ENCODE measurements at regions not wholly inside any gene's neighbourhood (a gene's known extent, or its start where the extent isn't known, plus 50 kb on each side); places are given as distances from the start of the nearest gene placed in this dataset.

- Histone ChIP-seq H3K4me1 (ENCODE audit: insufficient read depth, low read length, poor library complexity, severe bottlenecking) (no peaks in the 10 kb centered on the region), H3K27me3 (replicated peaks; ENCODE audit: insufficient read depth, low read depth, low read length, poor library complexity) (peaks cover 52% of the 10 kb centered on the region), H3K27ac (ENCODE audit: low read depth, low read length, poor library complexity, severe bottlenecking) (no peak overlapping the region), H3K4me3 (ENCODE audit: low read depth, low read length, poor library complexity, severe bottlenecking) (no peak overlapping the region), H3K9me3 (ENCODE audit: low read depth, low read length, poor library complexity, severe bottlenecking) (no peaks in the 10 kb centered on the region), H3K36me3 (ENCODE audit: insufficient read depth, low read length, poor library complexity, severe bottlenecking) (no peaks in the 10 kb centered on the region)
- no peak for TF ChIP-seq CTCF (conservative IDR thresholded peaks at IDR 0.05; ENCODE audit: low read depth, low read length)
- TF ChIP-seq EZH2 (IDR thresholded peaks at IDR 0.05; ENCODE audit: borderline replicate concordance, low read depth, low read length, poor library complexity, severe bottlenecking), result no peak
- BruUV-seq (replicated peaks), result no TSS peak
- ChIA-PET CTCF (no interaction called here), POLR2A (ENCODE audit: low non-redundant PET) (no interaction called here)
- intact Hi-C loops (cut with micrococcal nuclease; ENCODE audit: unreplicated experiment), result loop anchor here (2.0 to 5.0 kb wide), 4 partner anchors 158 to 1062 kb away; no protein-coding TSS in a partner anchor
- no peak for DNase-seq (ENCODE audit: low spot score)
Measured at GRCh38 chr12:97309921-97310320, 152.7 kb upstream of the RMST start.

- no peak overlapping the region for H3K4me3 ChIP-seq (ENCODE audit: low read depth, low read length, poor library complexity, severe bottlenecking)
- BruUV-seq (replicated peaks), result no TSS peak
- TF ChIP-seq CTCF (conservative IDR thresholded peaks at IDR 0.05; ENCODE audit: low read depth, low read length) (peak; percentile 19; the same call in 1 of the 2 replicates), EZH2 (IDR thresholded peaks at IDR 0.05; ENCODE audit: borderline replicate concordance, low read depth, low read length, poor library complexity, severe bottlenecking) (no peak)
- no peak overlapping the region for H3K27ac ChIP-seq (ENCODE audit: low read depth, low read length, poor library complexity, severe bottlenecking)
- H3K36me3 ChIP-seq (ENCODE audit: insufficient read depth, low read length, poor library complexity, severe bottlenecking), result no peaks in the 10 kb centered on the region
- H3K4me1 ChIP-seq (ENCODE audit: insufficient read depth, low read length, poor library complexity, severe bottlenecking), result no peaks in the 10 kb centered on the region
- no peak for DNase-seq (ENCODE audit: low spot score)
- peaks cover 40% of the 10 kb centered on the region for H3K27me3 ChIP-seq (replicated peaks; ENCODE audit: insufficient read depth, low read depth, low read length, poor library complexity)
- intact Hi-C loops (cut with micrococcal nuclease; ENCODE audit: unreplicated experiment), result loop anchor here (5.0 kb wide), 1 partner anchor 1060 kb away; no protein-coding TSS in a partner anchor
- CTCF ChIA-PET, result no interaction called here
- H3K9me3 ChIP-seq (ENCODE audit: low read depth, low read length, poor library complexity, severe bottlenecking), result no peaks in the 10 kb centered on the region
- POLR2A ChIA-PET (ENCODE audit: low non-redundant PET), result no interaction called here
Measured at GRCh38 chr12:97312570-97313135, 150.0 kb upstream of the RMST start.

- intact Hi-C loops (cut with micrococcal nuclease; ENCODE audit: unreplicated experiment), result loop anchor here (5.0 kb wide), 1 partner anchor 1059 kb away; no protein-coding TSS in a partner anchor
- ChIA-PET POLR2A (ENCODE audit: low non-redundant PET) (no interaction called here), CTCF (no interaction called here)
- H3K27me3 ChIP-seq (replicated peaks; ENCODE audit: insufficient read depth, low read depth, low read length, poor library complexity), result peaks cover 43% of the 10 kb centered on the region
- DNase-seq (ENCODE audit: low spot score), result no peak
- H3K4me1 ChIP-seq (ENCODE audit: insufficient read depth, low read length, poor library complexity, severe bottlenecking), result no peaks in the 10 kb centered on the region
- BruUV-seq (replicated peaks), result no TSS peak
- H3K36me3 ChIP-seq (ENCODE audit: insufficient read depth, low read length, poor library complexity, severe bottlenecking), result no peaks in the 10 kb centered on the region
- no peak overlapping the region for H3K27ac ChIP-seq (ENCODE audit: low read depth, low read length, poor library complexity, severe bottlenecking)
- TF ChIP-seq CTCF (conservative IDR thresholded peaks at IDR 0.05; ENCODE audit: low read depth, low read length), result no peak
- no peak for TF ChIP-seq EZH2 (IDR thresholded peaks at IDR 0.05; ENCODE audit: borderline replicate concordance, low read depth, low read length, poor library complexity, severe bottlenecking)
- no peak overlapping the region for H3K4me3 ChIP-seq (ENCODE audit: low read depth, low read length, poor library complexity, severe bottlenecking)
- H3K9me3 ChIP-seq (ENCODE audit: low read depth, low read length, poor library complexity, severe bottlenecking), result no peaks in the 10 kb centered on the region
Measured at GRCh38 chr12:97313471-97314190, 149.0 kb upstream of the RMST start.

All from A673 (cell line).